ENCODE measurements at regions not wholly inside any gene's neighbourhood (a gene's known extent, or its start where the extent isn't known, plus 50 kb on each side); places are given as distances from the start of the nearest gene placed in this dataset.

GRCh38 chr11:15807827-15808226, 548.5 kb downstream of the SOX6 start:
- H3K4me3 ChIP-seq (ENCODE audit: low read depth, low read length): no peak overlapping the region
- H3K4me1 ChIP-seq: no peaks in the 10 kb centered on the region
- no peaks in the 10 kb centered on the region for H3K36me3 ChIP-seq
- no peaks in the 10 kb centered on the region for H3K9me3 ChIP-seq
- no peaks in the 10 kb centered on the region for H3K27me3 ChIP-seq
- DNase-seq: no peak
- no peak for TF ChIP-seq CTCF (IDR thresholded peaks at IDR 0.05; ENCODE audit: low read depth, low read length)

- Histone ChIP-seq H3K9me3 (no peaks in the 10 kb centered on the region), H3K36me3 (no peaks in the 10 kb centered on the region), H3K27me3 (no peaks in the 10 kb centered on the region), H3K4me1 (no peaks in the 10 kb centered on the region), H3K4me3 (ENCODE audit: low read depth, low read length) (no peak overlapping the region)
- no peak for DNase-seq
- no peak for TF ChIP-seq CTCF (IDR thresholded peaks at IDR 0.05; ENCODE audit: low read depth, low read length)
Observed at GRCh38 chr11:15810082-15810481, 546.3 kb downstream of the SOX6 start.

GRCh38 chr11:15810525-15810924, 545.8 kb downstream of the SOX6 start:
- H3K27me3 ChIP-seq: no peaks in the 10 kb centered on the region
- no peak overlapping the region for H3K4me3 ChIP-seq (ENCODE audit: low read depth, low read length)
- no peaks in the 10 kb centered on the region for H3K9me3 ChIP-seq
- no peak for TF ChIP-seq CTCF (IDR thresholded peaks at IDR 0.05; ENCODE audit: low read depth, low read length)
- H3K4me1 ChIP-seq: no peaks in the 10 kb centered on the region
- no peaks in the 10 kb centered on the region for H3K36me3 ChIP-seq
- no peak for DNase-seq

- Histone ChIP-seq H3K4me1 (no peaks in the 10 kb centered on the region), H3K27me3 (no peaks in the 10 kb centered on the region), H3K9me3 (no peaks in the 10 kb centered on the region), H3K4me3 (ENCODE audit: low read depth, low read length) (no peak overlapping the region), H3K36me3 (no peaks in the 10 kb centered on the region)
- no peak for DNase-seq
- TF ChIP-seq CTCF (IDR thresholded peaks at IDR 0.05; ENCODE audit: low read depth, low read length): no peak
Observed at GRCh38 chr11:15815246-15816195, 540.8 kb downstream of the SOX6 start.

GRCh38 chr11:15816260-15816871, 540.0 kb downstream of the SOX6 start:
- H3K4me3 ChIP-seq (ENCODE audit: low read depth, low read length): no peak overlapping the region
- no peak for TF ChIP-seq CTCF (IDR thresholded peaks at IDR 0.05; ENCODE audit: low read depth, low read length)
- no peaks in the 10 kb centered on the region for H3K9me3 ChIP-seq
- no peak for DNase-seq
- H3K36me3 ChIP-seq: no peaks in the 10 kb centered on the region
- no peaks in the 10 kb centered on the region for H3K27me3 ChIP-seq
- no peaks in the 10 kb centered on the region for H3K4me1 ChIP-seq

GRCh38 chr11:15817001-15817400, 539.3 kb downstream of the SOX6 start:
- Histone ChIP-seq H3K4me1 (no peaks in the 10 kb centered on the region), H3K9me3 (no peaks in the 10 kb centered on the region), H3K36me3 (no peaks in the 10 kb centered on the region), H3K4me3 (ENCODE audit: low read depth, low read length) (no peak overlapping the region), H3K27me3 (no peaks in the 10 kb centered on the region)
- no peak for TF ChIP-seq CTCF (IDR thresholded peaks at IDR 0.05; ENCODE audit: low read depth, low read length)
- DNase-seq: no peak

Data from BE2C (cell line).